ENCODE measurements at regions not wholly inside any gene's neighbourhood (a gene's known extent, or its start where the extent isn't known, plus 50 kb on each side); places are given as distances from the start of the nearest gene placed in this dataset.

GRCh38 chr5:66515209-66515608 lies 81.0 kb upstream of the MAST4 start:
- intact Hi-C loops (cut with DNase I; ENCODE audit: low total_unique reads) = no loop called here
- no peaks in the 10 kb centered on the region for H3K4me1 ChIP-seq
- no peaks in the 10 kb centered on the region for H3K9me3 ChIP-seq
- no peak for DNase-seq
- H3K27ac ChIP-seq = no peak overlapping the region
- H3K4me3 ChIP-seq = no peak overlapping the region
- TF ChIP-seq CTCF (IDR thresholded peaks at IDR 0.05) (no peak), POLR2A (IDR thresholded peaks at IDR 0.05) (no peak)
- H3K36me3 ChIP-seq = no peaks in the 10 kb centered on the region
- H3K27me3 ChIP-seq = no peaks in the 10 kb centered on the region

GRCh38 chr5:66516550-66516949 lies 79.6 kb upstream of the MAST4 start:
- Histone ChIP-seq H3K36me3 (no peaks in the 10 kb centered on the region), H3K4me3 (no peak overlapping the region), H3K27me3 (no peaks in the 10 kb centered on the region), H3K9me3 (no peaks in the 10 kb centered on the region), H3K27ac (no peak overlapping the region), H3K4me1 (no peaks in the 10 kb centered on the region)
- TF ChIP-seq CTCF (IDR thresholded peaks at IDR 0.05) = no peak
- no peak for TF ChIP-seq POLR2A (IDR thresholded peaks at IDR 0.05)
- DNase-seq = no peak
- intact Hi-C loops (cut with DNase I; ENCODE audit: low total_unique reads) = no loop called here

- Histone ChIP-seq H3K36me3 (no peaks in the 10 kb centered on the region), H3K4me1 (no peaks in the 10 kb centered on the region), H3K27ac (no peak overlapping the region), H3K4me3 (no peak overlapping the region), H3K9me3 (no peaks in the 10 kb centered on the region), H3K27me3 (no peaks in the 10 kb centered on the region)
- TF ChIP-seq CTCF (IDR thresholded peaks at IDR 0.05) (no peak), POLR2A (IDR thresholded peaks at IDR 0.05) (no peak)
- intact Hi-C loops (cut with DNase I; ENCODE audit: low total_unique reads) = no loop called here
- DNase-seq = no peak
Measured at GRCh38 chr5:66517351-66517750, 78.8 kb upstream of the MAST4 start.

- Histone ChIP-seq H3K27ac (no peak overlapping the region), H3K4me3 (no peak overlapping the region), H3K36me3 (no peaks in the 10 kb centered on the region), H3K4me1 (no peaks in the 10 kb centered on the region), H3K9me3 (no peaks in the 10 kb centered on the region), H3K27me3 (no peaks in the 10 kb centered on the region)
- intact Hi-C loops (cut with DNase I; ENCODE audit: low total_unique reads) = no loop called here
- DNase-seq = no peak
- TF ChIP-seq POLR2A (IDR thresholded peaks at IDR 0.05) (no peak), CTCF (IDR thresholded peaks at IDR 0.05) (no peak)
Measured at GRCh38 chr5:66518052-66518451, 78.1 kb upstream of the MAST4 start.

- Histone ChIP-seq H3K9me3 (no peaks in the 10 kb centered on the region), H3K27me3 (no peaks in the 10 kb centered on the region), H3K36me3 (no peaks in the 10 kb centered on the region), H3K27ac (no peak overlapping the region), H3K4me1 (no peaks in the 10 kb centered on the region), H3K4me3 (no peak overlapping the region)
- no peak for DNase-seq
- intact Hi-C loops (cut with DNase I; ENCODE audit: low total_unique reads) = no loop called here
- TF ChIP-seq POLR2A (IDR thresholded peaks at IDR 0.05) (no peak), CTCF (IDR thresholded peaks at IDR 0.05) (no peak)
Measured at GRCh38 chr5:66518753-66519152, 77.4 kb upstream of the MAST4 start.

Measured in uterus (tissue), 3 donors.